Esophagus squamous epithelium (tissue), 4 donors: ENCODE measurements at regions not wholly inside any gene's neighbourhood (a gene's known extent, or its start where the extent isn't known, plus 50 kb on each side); places are given as distances from the start of the nearest gene placed in this dataset.

Experiments
- POLR2A ChIP-seq, 4 donors: fragments of 450-650 bp; IDR thresholded peaks; one replicate each; pipeline ENCODE4 v1.6.1; 2017; ENCODE audit warnings: antibody characterized with exemption in 4 of 4, mild to moderate bottlenecking in 4 of 4, moderate library complexity in 3 of 4
- TF ChIP-seq, protein P1 (sequence below), 6 experiments: fragments of 450-650 bp in 4 of 6; fragments of 200-600 bp in 2 of 6; sonication (generic) in 2 of 6; IDR thresholded peaks; one replicate each; pipeline ENCODE4 v1.5.1; 2016 to 2019; ENCODE audit warnings: antibody characterized with exemption in 6 of 6, mild to moderate bottlenecking in 4 of 6, moderate library complexity in 4 of 6

DNA sequence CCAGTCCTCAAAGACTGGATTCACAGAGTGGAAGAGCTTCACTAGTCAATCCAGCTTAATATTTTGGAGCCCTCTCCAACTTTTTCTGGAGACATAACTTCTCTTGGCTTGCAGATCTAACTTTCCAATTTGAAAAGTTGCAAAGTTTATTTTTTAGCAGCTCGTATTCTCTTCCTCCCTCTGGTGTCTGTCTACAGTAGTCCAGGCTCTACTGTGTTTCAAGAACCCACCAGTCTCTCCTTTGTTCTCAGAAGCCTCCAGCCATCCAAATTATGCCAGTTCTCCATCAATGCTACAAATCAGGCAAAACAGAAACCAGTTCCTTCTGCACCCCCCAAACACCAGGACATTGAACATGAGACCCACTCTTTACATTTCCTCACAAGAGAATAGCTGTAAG is 376.1 kb upstream of the OPRM1 start:
- TF ChIP-seq, protein P1, sequence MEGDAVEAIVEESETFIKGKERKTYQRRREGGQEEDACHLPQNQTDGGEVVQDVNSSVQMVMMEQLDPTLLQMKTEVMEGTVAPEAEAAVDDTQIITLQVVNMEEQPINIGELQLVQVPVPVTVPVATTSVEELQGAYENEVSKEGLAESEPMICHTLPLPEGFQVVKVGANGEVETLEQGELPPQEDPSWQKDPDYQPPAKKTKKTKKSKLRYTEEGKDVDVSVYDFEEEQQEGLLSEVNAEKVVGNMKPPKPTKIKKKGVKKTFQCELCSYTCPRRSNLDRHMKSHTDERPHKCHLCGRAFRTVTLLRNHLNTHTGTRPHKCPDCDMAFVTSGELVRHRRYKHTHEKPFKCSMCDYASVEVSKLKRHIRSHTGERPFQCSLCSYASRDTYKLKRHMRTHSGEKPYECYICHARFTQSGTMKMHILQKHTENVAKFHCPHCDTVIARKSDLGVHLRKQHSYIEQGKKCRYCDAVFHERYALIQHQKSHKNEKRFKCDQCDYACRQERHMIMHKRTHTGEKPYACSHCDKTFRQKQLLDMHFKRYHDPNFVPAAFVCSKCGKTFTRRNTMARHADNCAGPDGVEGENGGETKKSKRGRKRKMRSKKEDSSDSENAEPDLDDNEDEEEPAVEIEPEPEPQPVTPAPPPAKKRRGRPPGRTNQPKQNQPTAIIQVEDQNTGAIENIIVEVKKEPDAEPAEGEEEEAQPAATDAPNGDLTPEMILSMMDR (IDR thresholded peaks at IDR 0.05): no peak
- no peak for TF ChIP-seq POLR2A (IDR thresholded peaks at IDR 0.05)
